ENCODE measurements at regions not wholly inside any gene's neighbourhood (a gene's known extent, or its start where the extent isn't known, plus 50 kb on each side); places are given as distances from the start of the nearest gene placed in this dataset.

Small RNA genes lying in the stretch of these regions (small RNA-seq; reads per million reads assigned to genes)
- gene MTCO1P35 (0 reads per million in 3 donors), gene MTND6P6 (0 reads per million in 3 donors), gene RF00019 (0 reads per million in 3 donors), gene RNU6-1308P (0 reads per million in 3 donors)

Data from esophagus muscularis mucosa (tissue), 3 donors.